ENCODE measurements at regions not wholly inside any gene's neighbourhood (a gene's known extent, or its start where the extent isn't known, plus 50 kb on each side); places are given as distances from the start of the nearest gene placed in this dataset.

DNA sequence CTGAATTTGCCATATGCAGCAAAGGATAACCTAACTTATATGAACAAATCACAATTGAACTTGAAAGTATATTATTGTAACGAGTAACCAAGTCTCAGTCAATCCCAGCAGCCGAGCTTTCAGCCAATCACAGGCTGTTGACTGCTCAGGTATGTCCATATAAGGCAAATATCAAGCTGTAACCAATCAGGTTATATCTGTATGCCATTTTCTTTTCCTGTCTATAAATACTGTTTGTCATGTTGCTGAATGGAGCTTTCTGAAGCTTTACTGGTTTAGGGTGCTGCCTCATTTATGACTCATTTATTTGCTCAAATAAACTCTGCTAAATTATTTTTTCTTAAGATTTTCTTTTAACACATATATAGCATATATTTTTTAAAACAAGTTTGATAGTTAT, 1059.5 kb downstream of the GALC start:
- TF ChIP-seq, protein P1, sequence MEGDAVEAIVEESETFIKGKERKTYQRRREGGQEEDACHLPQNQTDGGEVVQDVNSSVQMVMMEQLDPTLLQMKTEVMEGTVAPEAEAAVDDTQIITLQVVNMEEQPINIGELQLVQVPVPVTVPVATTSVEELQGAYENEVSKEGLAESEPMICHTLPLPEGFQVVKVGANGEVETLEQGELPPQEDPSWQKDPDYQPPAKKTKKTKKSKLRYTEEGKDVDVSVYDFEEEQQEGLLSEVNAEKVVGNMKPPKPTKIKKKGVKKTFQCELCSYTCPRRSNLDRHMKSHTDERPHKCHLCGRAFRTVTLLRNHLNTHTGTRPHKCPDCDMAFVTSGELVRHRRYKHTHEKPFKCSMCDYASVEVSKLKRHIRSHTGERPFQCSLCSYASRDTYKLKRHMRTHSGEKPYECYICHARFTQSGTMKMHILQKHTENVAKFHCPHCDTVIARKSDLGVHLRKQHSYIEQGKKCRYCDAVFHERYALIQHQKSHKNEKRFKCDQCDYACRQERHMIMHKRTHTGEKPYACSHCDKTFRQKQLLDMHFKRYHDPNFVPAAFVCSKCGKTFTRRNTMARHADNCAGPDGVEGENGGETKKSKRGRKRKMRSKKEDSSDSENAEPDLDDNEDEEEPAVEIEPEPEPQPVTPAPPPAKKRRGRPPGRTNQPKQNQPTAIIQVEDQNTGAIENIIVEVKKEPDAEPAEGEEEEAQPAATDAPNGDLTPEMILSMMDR (IDR thresholded peaks at IDR 0.05; ENCODE audit: low read length): no peak
- no peak for TF ChIP-seq EZH2 (optimal IDR thresholded peaks at IDR 0.05; ENCODE audit: low read depth, low read length)
- TF ChIP-seq EZH2phosphoT487 (IDR thresholded peaks at IDR 0.05; ENCODE audit: low read length): no peak
